Vagina (tissue), 2 donors: ENCODE measurements at regions not wholly inside any gene's neighbourhood (a gene's known extent, or its start where the extent isn't known, plus 50 kb on each side); places are given as distances from the start of the nearest gene placed in this dataset.

Source experiments
- DNase-seq, 2 donors: peaks; one replicate each; pipeline ENCODE4 v3.0.0-alpha.2; 2017; ENCODE audit errors: extremely low spot score in 2 of 2
- H3K27ac ChIP-seq: fragments of 200-600 bp; sonication (generic); one replicate; pipeline ENCODE4 v1.5.1; 2019
- H3K27me3 ChIP-seq: fragments of 200-600 bp; sonication (generic); one replicate; pipeline ENCODE4 v1.5.1; 2019
- H3K36me3 ChIP-seq, 2 donors: fragments of 200-600 bp; sonication (generic); one replicate each; pipeline ENCODE4 v1.5.1; 2017 to 2019
- H3K4me1 ChIP-seq: fragments of 200-600 bp; sonication (generic); one replicate; pipeline ENCODE4 v1.5.1; 2019
- H3K4me3 ChIP-seq, 2 donors: fragments of 200-600 bp; sonication (generic); 1 replicate in 1 of 2; 2 replicates in 1 of 2; pipeline ENCODE4 v1.5.1; 2016 to 2019
- H3K9me3 ChIP-seq: fragments of 200-600 bp; sonication (generic); one replicate; pipeline ENCODE4 v1.5.1; 2019
- POLR2A ChIP-seq, 2 donors: fragments of 450-650 bp; IDR thresholded peaks; one replicate each; pipeline ENCODE4 v1.6.1; 2017; ENCODE audit warnings: antibody characterized with exemption in 2 of 2, mild to moderate bottlenecking in 2 of 2, moderate library complexity in 2 of 2
- POLR2AphosphoS5 ChIP-seq, 2 donors: sonication (generic); formaldehyde crosslinking; IDR thresholded peaks; one replicate each; pipeline ENCODE4 v1.9.0; 2017; ENCODE audit warnings: antibody characterized with exemption in 2 of 2, mild to moderate bottlenecking in 2 of 2, low read depth in 1 of 2; ENCODE audit not compliant: insufficient read depth in 1 of 2
- intact Hi-C: fragments of 100-400 bp; cut with DNase I; formaldehyde crosslinking; loops from one replicate; pipeline ENCODE4 v1.15.1; 2023
- TF ChIP-seq, protein P1 (sequence below), 3 experiments: fragments of 450-650 bp in 2 of 3; fragments of 200-600 bp in 1 of 3; sonication (generic) in 1 of 3; IDR thresholded peaks; one replicate each; pipeline ENCODE4 v1.5.1; 2017 to 2019; ENCODE audit warnings: antibody characterized with exemption in 3 of 3, mild to moderate bottlenecking in 2 of 3, moderate library complexity in 2 of 3

DNA sequence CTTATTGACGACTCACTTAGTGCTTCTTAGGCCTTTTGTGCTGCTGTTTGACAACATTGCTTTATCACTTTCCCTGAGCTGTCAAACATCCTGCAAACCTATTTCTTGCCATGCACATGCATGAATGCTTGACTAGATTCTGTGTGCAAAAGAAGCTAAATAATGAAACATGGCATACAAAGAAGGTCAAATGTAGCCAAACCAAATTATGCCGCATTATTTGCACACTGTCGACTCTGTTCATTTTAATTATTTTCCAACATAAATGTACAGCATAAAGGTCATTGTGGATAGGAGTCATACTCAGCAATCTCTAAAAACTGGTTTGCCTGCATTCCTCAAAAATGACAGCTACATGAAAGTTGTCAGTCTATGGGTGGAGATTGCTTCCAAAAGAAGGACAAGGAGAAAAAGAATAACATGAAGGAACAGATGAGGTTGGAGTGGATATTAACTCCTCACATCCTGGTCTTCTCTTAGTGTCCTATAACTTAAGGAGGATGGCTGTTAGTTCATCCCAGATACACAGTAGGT is 123.1 kb upstream of the STXBP5 start:
- intact Hi-C loops, result loop anchor here (10.0 kb wide), 1 partner anchor 154 kb away; no protein-coding TSS in a partner anchor
- H3K27ac ChIP-seq, result no peak overlapping the region

DNA sequence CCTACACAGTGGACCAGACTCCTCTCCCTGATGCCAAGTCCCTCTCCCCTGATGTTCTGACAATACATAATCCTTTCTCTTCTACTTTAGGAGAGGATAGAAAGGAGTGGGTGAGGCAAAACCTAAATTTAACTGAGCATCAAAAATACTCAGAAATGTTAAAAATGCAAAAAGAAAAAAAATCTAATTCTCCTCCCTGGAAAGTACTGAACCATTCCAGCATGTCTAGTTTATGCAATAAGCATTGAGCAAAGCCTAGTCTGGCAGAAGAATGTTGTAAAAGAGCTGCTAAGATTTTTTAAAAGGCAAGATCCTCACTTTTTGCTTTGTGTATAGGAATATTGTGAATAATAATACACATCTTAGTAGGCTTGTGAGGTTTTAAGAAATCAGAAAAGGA is 116.6 kb upstream of the STXBP5 start:
- no peaks in the 10 kb centered on the region for H3K4me1 ChIP-seq
- H3K36me3 ChIP-seq, result no peaks in the 10 kb centered on the region
- H3K27me3 ChIP-seq, result no peaks in the 10 kb centered on the region
- no peaks in the 10 kb centered on the region for H3K9me3 ChIP-seq
- DNase-seq, result no peak
- intact Hi-C loops, result loop anchor here (10.0 kb wide), 1 partner anchor 147 kb away; no protein-coding TSS in a partner anchor
- no peak overlapping the region for H3K4me3 ChIP-seq
- TF ChIP-seq POLR2A (IDR thresholded peaks at IDR 0.05) (no peak), POLR2AphosphoS5 (IDR thresholded peaks at IDR 0.05; ENCODE audit: insufficient read depth in 1 of 2, low read depth in 1 of 2) (no peak)
- TF ChIP-seq, protein P1, sequence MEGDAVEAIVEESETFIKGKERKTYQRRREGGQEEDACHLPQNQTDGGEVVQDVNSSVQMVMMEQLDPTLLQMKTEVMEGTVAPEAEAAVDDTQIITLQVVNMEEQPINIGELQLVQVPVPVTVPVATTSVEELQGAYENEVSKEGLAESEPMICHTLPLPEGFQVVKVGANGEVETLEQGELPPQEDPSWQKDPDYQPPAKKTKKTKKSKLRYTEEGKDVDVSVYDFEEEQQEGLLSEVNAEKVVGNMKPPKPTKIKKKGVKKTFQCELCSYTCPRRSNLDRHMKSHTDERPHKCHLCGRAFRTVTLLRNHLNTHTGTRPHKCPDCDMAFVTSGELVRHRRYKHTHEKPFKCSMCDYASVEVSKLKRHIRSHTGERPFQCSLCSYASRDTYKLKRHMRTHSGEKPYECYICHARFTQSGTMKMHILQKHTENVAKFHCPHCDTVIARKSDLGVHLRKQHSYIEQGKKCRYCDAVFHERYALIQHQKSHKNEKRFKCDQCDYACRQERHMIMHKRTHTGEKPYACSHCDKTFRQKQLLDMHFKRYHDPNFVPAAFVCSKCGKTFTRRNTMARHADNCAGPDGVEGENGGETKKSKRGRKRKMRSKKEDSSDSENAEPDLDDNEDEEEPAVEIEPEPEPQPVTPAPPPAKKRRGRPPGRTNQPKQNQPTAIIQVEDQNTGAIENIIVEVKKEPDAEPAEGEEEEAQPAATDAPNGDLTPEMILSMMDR (IDR thresholded peaks at IDR 0.05), result no peak
- H3K27ac ChIP-seq, result no peak overlapping the region

More for the DNA sequence above, 123.1 kb upstream of the STXBP5 start:
- no peak for DNase-seq
- no peaks in the 10 kb centered on the region for H3K27me3 ChIP-seq
- H3K9me3 ChIP-seq, result no peaks in the 10 kb centered on the region
- H3K36me3 ChIP-seq, result no peaks in the 10 kb centered on the region
- TF ChIP-seq, protein P1 (IDR thresholded peaks at IDR 0.05), result no peak
- TF ChIP-seq POLR2AphosphoS5 (IDR thresholded peaks at IDR 0.05; ENCODE audit: insufficient read depth in 1 of 2, low read depth in 1 of 2), result peak in 1 of 2 donors; percentile 36
- no peak overlapping the region for H3K4me3 ChIP-seq
- H3K4me1 ChIP-seq, result no peaks in the 10 kb centered on the region

DNA sequence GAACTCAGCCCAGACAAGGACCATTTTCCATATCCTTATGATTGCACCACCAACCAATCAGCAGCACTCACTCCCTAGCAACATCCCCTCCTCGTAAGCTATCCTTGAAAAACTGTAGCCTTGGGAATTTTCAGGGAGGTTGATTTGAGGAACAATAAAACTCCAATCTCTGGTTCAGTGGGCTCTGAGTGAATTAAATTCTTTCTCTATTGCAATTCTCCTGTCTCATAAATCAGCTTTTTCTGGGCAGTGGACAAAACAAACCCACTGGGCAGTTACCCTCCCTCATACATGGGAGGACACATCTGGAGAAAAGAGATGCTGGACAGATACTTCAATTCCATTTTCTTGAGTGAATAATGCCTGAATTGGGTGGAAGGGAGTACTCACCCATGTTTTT is 115.4 kb upstream of the STXBP5 start:
- intact Hi-C loops, result loop anchor here (10.0 kb wide), 1 partner anchor 146 kb away; no protein-coding TSS in a partner anchor
- H3K9me3 ChIP-seq, result no peaks in the 10 kb centered on the region
- no peak for TF ChIP-seq POLR2A (IDR thresholded peaks at IDR 0.05)
- TF ChIP-seq, protein P1 (IDR thresholded peaks at IDR 0.05), result no peak
- TF ChIP-seq POLR2AphosphoS5 (IDR thresholded peaks at IDR 0.05; ENCODE audit: insufficient read depth in 1 of 2, low read depth in 1 of 2), result no peak
- H3K36me3 ChIP-seq, result no peaks in the 10 kb centered on the region
- H3K4me3 ChIP-seq, result no peak overlapping the region
- no peaks in the 10 kb centered on the region for H3K27me3 ChIP-seq
- DNase-seq, result no peak
- H3K27ac ChIP-seq, result no peak overlapping the region
- H3K4me1 ChIP-seq, result no peaks in the 10 kb centered on the region

DNA sequence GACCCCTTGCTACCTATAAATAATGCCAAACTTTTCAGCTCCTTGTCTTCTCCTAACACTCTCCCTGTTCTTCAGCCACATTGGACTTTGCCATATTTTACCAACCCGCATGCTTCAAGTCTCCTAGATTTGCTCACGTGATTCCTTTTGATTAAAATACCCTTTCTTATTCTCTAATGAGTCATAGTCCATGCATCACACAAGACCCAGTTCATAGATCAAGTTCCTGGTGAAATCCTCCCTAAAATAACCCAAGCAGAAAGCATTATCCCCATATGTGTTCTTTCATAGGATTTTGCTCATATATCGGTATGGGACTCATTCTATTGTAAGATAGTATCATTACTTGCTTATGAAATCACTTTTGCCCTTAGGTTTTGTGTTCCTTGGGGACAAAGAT is 108.9 kb upstream of the STXBP5 start:
- no peak for DNase-seq
- no peak overlapping the region for H3K4me3 ChIP-seq
- no peaks in the 10 kb centered on the region for H3K4me1 ChIP-seq

DNA sequence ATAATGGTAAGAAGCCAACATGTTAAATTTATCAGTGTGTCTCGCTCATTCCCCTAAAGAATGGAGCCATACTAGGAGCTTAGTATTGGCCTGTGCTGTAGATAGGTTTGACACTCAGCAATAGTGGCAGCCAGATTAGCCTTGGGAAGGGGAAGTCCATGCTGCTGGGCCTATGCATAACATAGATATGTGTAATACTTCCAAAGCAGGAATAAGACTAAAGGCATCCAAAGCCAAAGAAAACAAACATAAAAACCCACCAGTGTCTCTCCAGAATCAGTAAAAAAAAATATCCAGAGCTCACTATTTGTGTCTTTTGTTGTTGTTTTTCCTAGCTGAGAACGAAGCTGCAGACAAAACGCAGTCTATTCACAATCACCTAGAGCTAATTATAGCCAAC is 104.2 kb upstream of the STXBP5 start:
- Histone ChIP-seq H3K27me3 (no peaks in the 10 kb centered on the region), H3K9me3 (no peaks in the 10 kb centered on the region), H3K4me1 (no peaks in the 10 kb centered on the region), H3K36me3 (no peaks in the 10 kb centered on the region), H3K4me3 (no peak overlapping the region), H3K27ac (no peak overlapping the region)
- intact Hi-C loops, result no loop called here
- TF ChIP-seq POLR2A (IDR thresholded peaks at IDR 0.05), result no peak
- TF ChIP-seq, protein P1 (IDR thresholded peaks at IDR 0.05), result no peak
- TF ChIP-seq POLR2AphosphoS5 (IDR thresholded peaks at IDR 0.05; ENCODE audit: insufficient read depth in 1 of 2, low read depth in 1 of 2), result no peak
- no peak for DNase-seq

More for the DNA sequence above, 108.9 kb upstream of the STXBP5 start:
- H3K27me3 ChIP-seq, result no peaks in the 10 kb centered on the region
- intact Hi-C loops, result no loop called here
- no peak overlapping the region for H3K27ac ChIP-seq
- no peaks in the 10 kb centered on the region for H3K36me3 ChIP-seq
- no peaks in the 10 kb centered on the region for H3K9me3 ChIP-seq
- TF ChIP-seq POLR2AphosphoS5 (IDR thresholded peaks at IDR 0.05; ENCODE audit: insufficient read depth in 1 of 2, low read depth in 1 of 2) (no peak), POLR2A (IDR thresholded peaks at IDR 0.05) (no peak)
- TF ChIP-seq, protein P1 (IDR thresholded peaks at IDR 0.05), result no peak
